Femur (tissue), 1 donor: ENCODE measurements at regions not wholly inside any gene's neighbourhood (a gene's known extent, or its start where the extent isn't known, plus 50 kb on each side); places are given as distances from the start of the nearest gene placed in this dataset.

Experiments used
- DNase-seq: peaks from one replicate; pipeline ENCODE4 v3.0.0-alpha.2; 2017

GRCh38 chr12:42834062-42834461 lies 244.5 kb upstream of the PRICKLE1 start:
- DNase-seq: no peak

- DNase-seq: no peak
Measured at GRCh38 chr12:42828836-42829235, 239.3 kb upstream of the PRICKLE1 start.

- DNase-seq: no peak
Measured at GRCh38 chr12:42824327-42824726, 234.8 kb upstream of the PRICKLE1 start.

GRCh38 chr12:42823679-42824078 lies 234.1 kb upstream of the PRICKLE1 start:
- DNase-seq: no peak

GRCh38 chr12:42819846-42820245 lies 230.3 kb upstream of the PRICKLE1 start:
- DNase-seq: no peak

GRCh38 chr12:42815068-42815467 lies 225.5 kb upstream of the PRICKLE1 start:
- no peak for DNase-seq

- DNase-seq: no peak
Measured at GRCh38 chr12:42812871-42813270, 223.3 kb upstream of the PRICKLE1 start.

GRCh38 chr12:42812086-42812485 lies 222.5 kb upstream of the PRICKLE1 start:
- DNase-seq: no peak

GRCh38 chr12:42810006-42810405 lies 220.5 kb upstream of the PRICKLE1 start:
- DNase-seq: no peak

- no peak for DNase-seq
Measured at GRCh38 chr12:42809226-42809625, 219.7 kb upstream of the PRICKLE1 start.

GRCh38 chr12:42807766-42808165 lies 218.2 kb upstream of the PRICKLE1 start:
- no peak for DNase-seq

GRCh38 chr12:42807251-42807650 lies 217.7 kb upstream of the PRICKLE1 start:
- no peak for DNase-seq

GRCh38 chr12:42804928-42805327 lies 215.4 kb upstream of the PRICKLE1 start:
- no peak for DNase-seq

- peak; percentile 70 for DNase-seq
Measured at GRCh38 chr12:42802785-42803189, 213.2 kb upstream of the PRICKLE1 start.

- no peak for DNase-seq
Measured at GRCh38 chr12:42801271-42801670, 211.7 kb upstream of the PRICKLE1 start.

- no peak for DNase-seq
Measured at GRCh38 chr12:42799966-42800365, 210.4 kb upstream of the PRICKLE1 start.

GRCh38 chr12:42798811-42799438 lies 209.4 kb upstream of the PRICKLE1 start:
- DNase-seq: no peak

GRCh38 chr12:42794806-42795205 lies 205.3 kb upstream of the PRICKLE1 start:
- no peak for DNase-seq

GRCh38 chr12:42793166-42793565 lies 203.6 kb upstream of the PRICKLE1 start:
- no peak for DNase-seq

GRCh38 chr12:42792265-42792664 lies 202.7 kb upstream of the PRICKLE1 start:
- DNase-seq: no peak

- no peak for DNase-seq
Measured at GRCh38 chr12:42791399-42791798, 201.9 kb upstream of the PRICKLE1 start.

- DNase-seq: no peak
Measured at GRCh38 chr12:42790761-42791151, 201.2 kb upstream of the PRICKLE1 start.

GRCh38 chr12:42789808-42790760 lies 200.5 kb upstream of the PRICKLE1 start:
- DNase-seq: no peak
